ENCODE measurements at regions not wholly inside any gene's neighbourhood (a gene's known extent, or its start where the extent isn't known, plus 50 kb on each side); places are given as distances from the start of the nearest gene placed in this dataset.

DNA sequence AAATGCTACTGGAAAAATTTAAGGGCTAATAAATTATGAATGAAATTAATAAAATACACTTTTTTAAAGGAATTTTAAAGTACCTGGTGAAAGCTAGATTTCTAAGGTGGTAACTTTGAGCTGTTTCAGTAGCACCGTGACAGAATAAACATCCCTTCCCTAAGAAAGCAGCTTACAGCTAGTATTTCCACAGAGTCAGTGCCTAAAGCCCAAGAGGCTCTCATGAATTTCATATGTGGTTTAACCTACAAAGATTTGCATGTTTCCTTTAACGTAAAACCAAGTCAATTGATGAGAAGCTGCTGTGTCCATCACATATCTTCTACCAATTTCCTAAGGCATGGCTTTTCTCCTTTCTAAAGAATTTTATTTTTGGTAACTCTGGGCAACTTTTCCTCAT is 56.8 kb downstream of the IFNG start:
- Histone ChIP-seq H3K9me3 (ENCODE audit: control insufficient read depth, insufficient read depth, low read depth, low read length) (no peaks in the 10 kb centered on the region), H3K4me1 (ENCODE audit: control insufficient read depth, insufficient read depth, low read length) (no peaks in the 10 kb centered on the region), H3K4me3 (ENCODE audit: low read depth, low read length) (no peak overlapping the region), H3K36me3 (ENCODE audit: control insufficient read depth in 2 of 2, insufficient read depth in 1 of 2, low read length in 2 of 2) (no peaks in the 10 kb centered on the region), H3K27ac (ENCODE audit: extremely low read depth, low read depth, low read length) (no peak overlapping the region)
- ChIA-PET POLR2A (no interaction called here), CTCF (interaction anchor here (1.0 kb wide), 1 partner anchor 56 kb away, joined by 3 read pairs; no protein-coding TSS in a partner anchor)
- TF ChIP-seq ZNF394 (tag by site-specific recombination; IDR thresholded peaks at IDR 0.05; ENCODE audit: borderline replicate concordance) (no peak), ZNF311 (tag by site-specific recombination; IDR thresholded peaks at IDR 0.05; ENCODE audit: borderline replicate concordance) (no peak), ZBTB17 (tag by site-specific recombination; IDR thresholded peaks at IDR 0.05) (no peak), ZNF157 (tag by site-specific recombination; IDR thresholded peaks at IDR 0.05) (no peak)

DNA sequence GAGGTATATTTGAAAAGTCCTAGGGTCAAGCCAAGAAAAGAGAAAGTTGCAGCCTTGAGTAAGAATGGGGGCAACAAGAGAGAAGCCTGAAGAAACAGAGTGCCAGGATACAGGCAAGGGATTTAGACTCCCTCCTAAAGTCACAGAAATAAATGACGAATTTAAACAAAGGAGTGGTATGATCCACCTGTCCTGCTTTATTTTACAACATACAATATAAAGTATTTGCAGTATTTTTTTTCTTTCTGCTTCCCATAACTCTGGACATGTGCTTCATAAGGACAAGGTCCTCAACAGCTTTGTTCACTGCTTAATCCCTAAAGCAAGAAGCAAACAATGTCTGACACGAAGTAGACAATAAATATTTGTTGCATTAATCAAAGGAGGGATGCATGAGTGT is 57.4 kb downstream of the IFNG start:
- no peak overlapping the region for H3K4me3 ChIP-seq (ENCODE audit: low read depth, low read length)
- H3K27ac ChIP-seq (ENCODE audit: extremely low read depth, low read depth, low read length), result no peak overlapping the region
- TF ChIP-seq ZNF585B (tag by site-specific recombination; IDR thresholded peaks at IDR 0.05) (no peak), ZBTB17 (tag by site-specific recombination; IDR thresholded peaks at IDR 0.05) (no peak), ZNF221 (tag by site-specific recombination; IDR thresholded peaks at IDR 0.05; ENCODE audit: borderline replicate concordance) (no peak), ZNF670 (tag by site-specific recombination; IDR thresholded peaks at IDR 0.05; ENCODE audit: low read depth) (no peak), ZFHX2 (tag by site-specific recombination; conservative IDR thresholded peaks at IDR 0.05) (no peak), WT1 (tag by site-specific recombination; IDR thresholded peaks at IDR 0.05) (no peak), GLI4 (tag by site-specific recombination; IDR thresholded peaks at IDR 0.05) (no peak), YY2 (tag by site-specific recombination; IDR thresholded peaks at IDR 0.05) (no peak), SALL2 (tag by site-specific recombination; IDR thresholded peaks at IDR 0.05; ENCODE audit: borderline replicate concordance) (no peak)
- TF ChIP-seq, protein P1, sequence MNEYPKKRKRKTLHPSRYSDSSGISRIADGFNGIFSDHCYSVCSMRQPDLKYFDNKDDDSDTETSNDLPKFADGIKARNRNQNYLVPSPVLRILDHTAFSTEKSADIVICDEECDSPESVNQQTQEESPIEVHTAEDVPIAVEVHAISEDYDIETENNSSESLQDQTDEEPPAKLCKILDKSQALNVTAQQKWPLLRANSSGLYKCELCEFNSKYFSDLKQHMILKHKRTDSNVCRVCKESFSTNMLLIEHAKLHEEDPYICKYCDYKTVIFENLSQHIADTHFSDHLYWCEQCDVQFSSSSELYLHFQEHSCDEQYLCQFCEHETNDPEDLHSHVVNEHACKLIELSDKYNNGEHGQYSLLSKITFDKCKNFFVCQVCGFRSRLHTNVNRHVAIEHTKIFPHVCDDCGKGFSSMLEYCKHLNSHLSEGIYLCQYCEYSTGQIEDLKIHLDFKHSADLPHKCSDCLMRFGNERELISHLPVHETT (tag by site-specific recombination; IDR thresholded peaks at IDR 0.05), result no peak
- TF ChIP-seq, protein P2, sequence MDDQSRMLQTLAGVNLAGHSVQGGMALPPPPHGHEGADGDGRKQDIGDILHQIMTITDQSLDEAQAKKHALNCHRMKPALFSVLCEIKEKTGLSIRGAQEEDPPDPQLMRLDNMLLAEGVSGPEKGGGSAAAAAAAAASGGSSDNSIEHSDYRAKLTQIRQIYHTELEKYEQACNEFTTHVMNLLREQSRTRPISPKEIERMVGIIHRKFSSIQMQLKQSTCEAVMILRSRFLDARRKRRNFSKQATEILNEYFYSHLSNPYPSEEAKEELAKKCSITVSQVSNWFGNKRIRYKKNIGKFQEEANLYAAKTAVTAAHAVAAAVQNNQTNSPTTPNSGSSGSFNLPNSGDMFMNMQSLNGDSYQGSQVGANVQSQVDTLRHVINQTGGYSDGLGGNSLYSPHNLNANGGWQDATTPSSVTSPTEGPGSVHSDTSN (CRISPR knock-in tag; IDR thresholded peaks at IDR 0.05), result no peak
- H3K4me1 ChIP-seq (ENCODE audit: control insufficient read depth, insufficient read depth, low read length), result no peaks in the 10 kb centered on the region
- ChIA-PET CTCF (interaction anchor here (1.0 kb wide), 1 partner anchor 56 kb away, joined by 3 read pairs; no protein-coding TSS in a partner anchor), POLR2A (no interaction called here)
- H3K9me3 ChIP-seq (ENCODE audit: control insufficient read depth, insufficient read depth, low read depth, low read length), result no peaks in the 10 kb centered on the region
- H3K36me3 ChIP-seq (ENCODE audit: control insufficient read depth in 2 of 2, insufficient read depth in 1 of 2, low read length in 2 of 2), result no peaks in the 10 kb centered on the region

DNA sequence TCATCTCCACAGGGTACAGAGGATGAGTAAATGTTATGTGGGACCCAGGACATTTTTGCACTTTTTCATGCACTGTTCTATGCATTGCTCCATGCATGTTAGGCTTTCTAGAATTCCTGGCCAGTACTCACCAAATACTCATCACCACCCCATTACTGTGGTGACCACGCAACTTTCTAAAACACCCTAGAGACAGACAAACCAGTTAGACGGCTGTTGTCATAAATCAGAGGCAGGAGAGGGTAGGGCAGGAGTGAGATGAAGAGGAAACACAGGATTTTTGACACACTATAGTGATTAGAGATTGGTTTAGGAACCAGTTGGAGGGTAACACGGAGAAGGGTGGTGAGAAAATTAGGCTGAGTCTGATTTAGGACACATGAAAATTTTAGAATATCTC is 59.3 kb downstream of the IFNG start:
- POLR2A ChIA-PET, result no interaction called here

DNA sequence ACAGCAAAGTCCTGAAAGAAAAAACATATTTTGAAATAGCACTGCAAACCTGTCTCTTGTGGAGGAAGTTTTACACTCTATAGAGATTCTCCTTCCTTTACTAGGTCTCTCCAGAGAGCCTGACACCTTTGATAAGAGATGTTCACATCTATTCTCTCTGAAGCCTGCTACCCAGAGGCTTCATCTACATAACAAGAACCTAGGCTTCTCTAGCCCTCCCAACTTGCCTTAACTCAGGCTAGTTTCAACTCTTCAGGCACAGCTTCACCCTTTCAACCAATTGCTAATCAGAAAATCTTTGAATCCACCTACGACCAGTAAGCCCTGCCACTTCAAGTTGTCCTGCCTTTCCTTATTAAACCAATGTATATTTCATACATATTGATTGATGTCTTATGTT is 60.6 kb downstream of the IFNG start:
- POLR2A ChIA-PET, result no interaction called here
- CTCF ChIA-PET, result no interaction called here
- no peak overlapping the region for H3K4me3 ChIP-seq (ENCODE audit: low read depth, low read length)
- TF ChIP-seq HOXC10 (CRISPR knock-in tag; IDR thresholded peaks at IDR 0.05), result no peak
- no peak for TF ChIP-seq ZBTB8A (tag by site-specific recombination; IDR thresholded peaks at IDR 0.05)
- TF ChIP-seq ZNF426 (tag by site-specific recombination; IDR thresholded peaks at IDR 0.05), result no peak
- no peak for TF ChIP-seq ZNF324 (tag by site-specific recombination; IDR thresholded peaks at IDR 0.05)
- TF ChIP-seq ZNF121 (tag by site-specific recombination; IDR thresholded peaks at IDR 0.05), result no peak
- no peak for TF ChIP-seq ZNF624 (tag by site-specific recombination; IDR thresholded peaks at IDR 0.05)
- TF ChIP-seq ZNF473 (tag by site-specific recombination; IDR thresholded peaks at IDR 0.05), result no peak
- no peak for TF ChIP-seq ZNF521 (tag by site-specific recombination; IDR thresholded peaks at IDR 0.05)
- TF ChIP-seq ZNF239 (tag by site-specific recombination; IDR thresholded peaks at IDR 0.05), result no peak
- no peak for TF ChIP-seq ZNF664 (tag by site-specific recombination; IDR thresholded peaks at IDR 0.05)
- TF ChIP-seq ZNF514 (tag by site-specific recombination; IDR thresholded peaks at IDR 0.05), result no peak
- no peak for TF ChIP-seq ZNF311 (tag by site-specific recombination; IDR thresholded peaks at IDR 0.05; ENCODE audit: borderline replicate concordance)
- TF ChIP-seq ZNF302 (tag by site-specific recombination; IDR thresholded peaks at IDR 0.05; ENCODE audit: low read depth), result no peak
- TF ChIP-seq ZNF660 (tag by site-specific recombination; IDR thresholded peaks at IDR 0.05), result no peak

More for the DNA sequence above, 59.3 kb downstream of the IFNG start:
- Histone ChIP-seq H3K27ac (ENCODE audit: extremely low read depth, low read depth, low read length) (no peak overlapping the region), H3K4me3 (ENCODE audit: low read depth, low read length) (no peak overlapping the region), H3K4me1 (ENCODE audit: control insufficient read depth, insufficient read depth, low read length) (no peaks in the 10 kb centered on the region), H3K36me3 (ENCODE audit: control insufficient read depth in 2 of 2, insufficient read depth in 1 of 2, low read length in 2 of 2) (no peaks in the 10 kb centered on the region), H3K9me3 (ENCODE audit: control insufficient read depth, insufficient read depth, low read depth, low read length) (no peaks in the 10 kb centered on the region)
- CTCF ChIA-PET, result no interaction called here
- no peak for TF ChIP-seq GLIS1 (tag by site-specific recombination; IDR thresholded peaks at IDR 0.05)

More for the DNA sequence above, 60.6 kb downstream of the IFNG start:
- Histone ChIP-seq H3K4me1 (ENCODE audit: control insufficient read depth, insufficient read depth, low read length) (no peaks in the 10 kb centered on the region; the same call in 1 of the 2 replicates), H3K36me3 (ENCODE audit: control insufficient read depth in 2 of 2, insufficient read depth in 1 of 2, low read length in 2 of 2) (no peaks in the 10 kb centered on the region), H3K27ac (ENCODE audit: extremely low read depth, low read depth, low read length) (no peak overlapping the region), H3K9me3 (ENCODE audit: control insufficient read depth, insufficient read depth, low read depth, low read length) (no peaks in the 10 kb centered on the region)

All from HEK293 (cell line).